Right kidney (tissue), 1 donor: ENCODE measurements at regions not wholly inside any gene's neighbourhood (a gene's known extent, or its start where the extent isn't known, plus 50 kb on each side); places are given as distances from the start of the nearest gene placed in this dataset.

Experiments used
- DNase-seq: peaks from one replicate; pipeline ENCODE4 v3.0.0-alpha.2; 2016

DNA sequence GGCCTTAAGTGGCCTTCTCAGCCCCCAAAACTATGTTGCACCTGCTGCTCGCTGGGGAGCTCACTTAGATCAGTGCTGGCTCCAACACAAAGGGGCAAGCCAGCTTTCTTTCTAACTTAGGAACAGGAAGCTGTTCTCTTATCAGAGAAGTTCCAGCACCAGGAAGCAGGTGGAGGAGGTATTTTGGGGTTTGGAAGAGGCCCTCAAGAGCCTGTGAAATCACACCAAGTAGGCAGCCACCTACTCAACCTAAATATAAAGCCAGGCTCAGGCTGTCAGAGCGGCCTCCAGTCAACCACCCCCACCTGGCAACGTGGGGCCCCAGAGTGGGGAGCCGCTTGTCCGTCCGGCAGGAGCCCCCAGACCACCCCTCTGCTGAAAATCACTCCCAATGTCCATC lies 152.8 kb downstream of the OLFM1 start:
- DNase-seq = no peak

DNA sequence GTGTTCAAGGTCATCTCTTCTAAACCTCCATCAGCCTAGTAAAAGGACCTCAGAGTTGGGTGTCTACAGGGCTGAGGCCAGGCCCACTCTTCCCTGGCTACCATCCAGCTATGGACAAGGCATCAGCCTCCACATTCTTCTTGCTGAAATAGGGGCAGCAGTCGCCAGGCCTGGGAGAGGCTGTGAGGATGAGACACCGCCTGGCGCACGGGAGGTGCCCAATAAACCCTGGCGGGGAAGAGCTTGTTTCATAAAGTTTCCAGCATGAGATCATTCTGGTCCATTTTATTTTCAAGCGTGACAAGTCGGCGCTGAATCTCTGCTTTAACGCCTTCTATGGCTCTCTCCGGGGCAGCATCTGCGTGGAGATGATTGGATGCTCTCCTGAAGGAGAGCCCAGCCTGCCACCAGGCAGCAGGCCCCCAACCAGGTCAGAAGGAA lies 153.4 kb downstream of the OLFM1 start:
- DNase-seq = no peak

GRCh38 chr9:135241381-135242048 lies 154.0 kb downstream of the OLFM1 start:
- no peak for DNase-seq

DNA sequence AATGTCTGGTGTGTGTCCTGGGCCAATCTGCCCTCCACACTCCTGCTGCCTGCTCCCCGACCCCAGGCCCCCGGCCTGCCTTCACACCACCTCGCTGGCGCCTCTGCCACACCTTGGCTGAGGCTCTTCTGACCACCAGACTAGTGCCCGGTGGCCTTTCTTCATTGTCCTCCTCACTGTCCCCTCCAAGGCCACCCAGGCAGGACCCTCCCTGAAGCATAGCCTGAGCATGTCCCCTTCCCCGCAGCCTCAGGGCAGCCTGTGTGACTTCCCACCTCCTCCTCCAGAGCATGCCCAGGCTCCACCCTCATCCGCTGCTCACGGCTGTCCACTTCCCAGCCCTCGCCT lies 154.6 kb downstream of the OLFM1 start:
- DNase-seq = no peak

GRCh38 chr9:135242406-135242805 lies 154.9 kb downstream of the OLFM1 start:
- DNase-seq = no peak

- DNase-seq = no peak
Observed at GRCh38 chr9:135243201-135244190, 156.0 kb downstream of the OLFM1 start.

GRCh38 chr9:135244271-135245221 lies 157.1 kb downstream of the OLFM1 start:
- DNase-seq = no peak

- DNase-seq = no peak
Observed at GRCh38 chr9:135245482-135246247, 158.2 kb downstream of the OLFM1 start.

DNA sequence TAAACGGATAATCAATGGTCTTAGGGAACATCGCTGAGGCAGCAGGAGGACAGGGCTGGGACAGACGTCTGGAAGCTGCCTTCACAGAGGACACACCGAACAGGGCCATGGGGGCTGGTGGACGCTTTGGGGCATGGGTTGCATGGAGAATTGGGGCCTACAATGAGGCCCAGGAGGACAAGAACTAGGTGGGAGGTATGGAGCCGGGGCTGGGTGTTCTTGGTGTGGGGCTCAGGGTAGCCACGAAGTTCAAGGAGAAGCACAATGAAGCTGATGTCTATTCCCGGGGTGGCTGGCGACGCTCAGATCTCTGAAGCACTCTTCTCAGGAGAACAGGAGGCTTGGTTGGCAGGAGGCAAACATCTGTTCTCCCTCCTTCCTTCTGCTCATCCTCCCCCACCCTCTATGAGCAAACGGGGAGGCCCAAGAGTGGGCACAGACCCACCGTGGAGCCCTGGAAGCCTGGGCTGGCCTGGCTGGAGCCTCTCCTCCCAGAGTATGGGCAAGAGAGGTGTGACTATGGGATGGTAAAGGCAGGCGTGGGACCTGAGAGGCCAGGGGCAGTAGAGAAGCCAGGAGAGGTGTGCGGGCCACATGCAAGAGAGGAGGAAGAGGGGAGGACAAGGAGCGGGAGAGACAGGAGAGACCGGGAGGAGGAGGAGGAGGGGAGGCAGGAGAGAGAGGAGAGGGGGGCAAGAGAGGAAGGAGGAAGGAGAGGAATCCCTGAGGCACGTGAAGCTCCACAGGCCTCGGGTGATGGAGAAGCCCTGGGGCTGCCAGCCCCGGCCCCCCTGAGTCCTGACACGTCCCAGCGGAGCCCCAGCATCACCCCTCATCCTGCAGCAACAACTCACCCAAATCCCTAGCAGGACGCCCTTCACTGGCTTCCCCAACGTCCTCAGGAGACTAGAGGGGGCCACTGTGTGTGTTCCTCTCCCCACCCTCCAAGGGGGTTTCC lies 159.1 kb downstream of the OLFM1 start:
- no peak for DNase-seq

DNA sequence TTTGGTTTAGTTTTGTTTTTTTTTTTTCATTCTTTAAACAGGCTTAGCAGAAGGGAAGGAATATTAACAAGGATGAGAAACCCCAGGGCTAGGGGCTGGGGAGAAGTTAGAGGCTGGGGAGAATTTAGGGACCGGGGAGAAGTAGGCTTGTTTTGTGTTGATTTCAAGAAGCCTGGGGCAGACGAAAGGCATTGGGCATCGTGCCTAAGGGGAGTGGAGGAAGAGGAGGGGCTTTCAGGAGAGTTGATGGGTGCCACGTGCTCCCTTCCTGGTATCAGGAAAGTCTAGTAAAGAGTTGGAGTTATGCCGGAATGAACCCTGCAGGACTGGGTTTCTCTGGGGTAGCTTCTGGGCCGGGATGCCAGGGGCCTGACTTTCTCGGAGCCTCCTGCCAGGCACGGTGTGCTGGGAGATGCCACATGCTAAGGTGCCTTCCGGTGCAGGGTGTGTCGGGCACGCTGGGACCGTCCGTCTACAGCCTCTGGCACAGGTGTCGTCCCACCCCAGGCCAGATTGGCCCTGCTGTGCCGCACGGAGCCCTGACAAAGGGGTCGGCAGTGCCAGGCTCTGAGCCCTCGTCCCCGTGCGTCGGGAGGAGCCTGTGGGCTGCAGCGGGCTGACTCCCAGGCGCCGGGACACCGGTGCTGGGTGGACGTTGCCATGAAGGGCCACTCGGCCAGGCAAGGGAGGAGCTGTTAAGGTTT lies 159.9 kb downstream of the OLFM1 start:
- DNase-seq = no peak

- DNase-seq = no peak
Observed at GRCh38 chr9:135248111-135248510, 160.6 kb downstream of the OLFM1 start.

GRCh38 chr9:135248721-135249120 lies 161.3 kb downstream of the OLFM1 start:
- no peak for DNase-seq

- no peak for DNase-seq
Observed at GRCh38 chr9:135249191-135249590, 161.7 kb downstream of the OLFM1 start.

GRCh38 chr9:135249711-135250110 lies 162.2 kb downstream of the OLFM1 start:
- DNase-seq = no peak

DNA sequence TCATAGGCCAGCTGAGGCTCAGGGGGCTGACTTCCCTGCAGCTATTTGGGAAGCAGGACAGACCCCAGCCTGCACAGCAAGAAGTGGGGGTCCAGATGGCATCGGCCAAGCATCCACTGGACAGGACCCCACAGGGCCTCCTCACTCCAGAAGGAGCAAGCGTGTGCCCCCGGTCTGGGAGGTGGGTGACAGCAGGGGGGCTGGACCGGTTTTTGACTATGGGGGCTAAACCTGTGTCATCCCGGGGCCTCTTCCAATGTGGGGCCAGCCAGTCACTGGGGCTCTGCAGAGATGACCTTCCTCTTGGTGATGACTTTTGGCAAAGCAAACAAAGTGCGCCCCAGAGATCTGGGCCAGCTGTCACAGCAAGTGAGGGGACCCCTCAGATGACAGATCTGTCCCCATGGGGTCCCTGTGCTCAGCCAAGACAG lies 163.9 kb downstream of the OLFM1 start:
- DNase-seq = no peak

DNA sequence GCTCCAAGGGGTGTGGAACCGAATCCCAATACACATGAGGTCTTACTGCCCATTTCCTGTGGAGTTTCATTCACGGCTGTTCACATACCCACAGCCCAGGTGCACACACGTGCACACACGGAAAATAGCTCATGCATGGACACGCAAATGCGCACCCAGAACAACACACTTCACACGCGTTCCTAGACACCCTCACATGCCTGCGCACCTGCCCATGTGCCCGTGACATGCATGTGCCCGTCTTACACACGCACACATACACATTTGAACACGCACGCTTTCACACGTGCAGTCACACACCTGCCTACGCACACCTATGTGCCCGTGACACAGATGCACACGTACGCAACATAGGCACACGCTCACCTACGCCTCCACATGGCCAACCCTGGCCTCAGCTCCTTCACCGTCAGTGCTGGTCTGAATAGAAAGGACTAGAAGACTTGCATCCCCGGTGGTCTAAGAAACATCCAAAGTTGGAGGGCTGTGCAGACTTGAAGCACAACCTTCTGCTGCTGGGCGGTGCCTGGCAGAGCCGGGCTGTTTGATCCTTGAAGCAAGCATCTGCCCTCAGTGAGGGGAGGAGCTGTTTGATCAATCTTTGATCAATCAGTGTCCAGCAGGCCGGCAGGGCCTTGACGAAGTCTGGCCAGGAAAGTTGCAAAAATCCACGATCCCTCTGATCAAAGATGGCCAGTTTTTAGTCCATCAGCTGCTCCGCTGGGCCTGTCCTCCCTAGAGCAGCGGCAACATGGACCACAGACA lies 164.7 kb downstream of the OLFM1 start:
- DNase-seq = no peak

DNA sequence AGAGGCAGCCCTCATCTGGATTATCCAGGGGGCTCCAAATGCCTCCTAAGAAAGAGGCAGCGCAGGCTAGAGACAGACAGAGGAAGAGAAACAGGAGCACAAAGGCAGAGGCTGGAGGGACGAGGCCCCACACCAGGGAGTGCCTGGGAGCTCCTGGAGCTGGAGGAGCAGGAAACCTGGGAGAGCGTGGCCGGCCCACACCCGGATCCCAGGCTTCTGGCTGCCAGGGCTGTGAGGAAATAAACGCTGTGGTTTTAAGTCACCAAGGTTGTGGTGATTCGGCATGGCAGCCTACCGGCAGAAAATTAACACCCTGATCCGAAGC lies 165.5 kb downstream of the OLFM1 start:
- no peak for DNase-seq

DNA sequence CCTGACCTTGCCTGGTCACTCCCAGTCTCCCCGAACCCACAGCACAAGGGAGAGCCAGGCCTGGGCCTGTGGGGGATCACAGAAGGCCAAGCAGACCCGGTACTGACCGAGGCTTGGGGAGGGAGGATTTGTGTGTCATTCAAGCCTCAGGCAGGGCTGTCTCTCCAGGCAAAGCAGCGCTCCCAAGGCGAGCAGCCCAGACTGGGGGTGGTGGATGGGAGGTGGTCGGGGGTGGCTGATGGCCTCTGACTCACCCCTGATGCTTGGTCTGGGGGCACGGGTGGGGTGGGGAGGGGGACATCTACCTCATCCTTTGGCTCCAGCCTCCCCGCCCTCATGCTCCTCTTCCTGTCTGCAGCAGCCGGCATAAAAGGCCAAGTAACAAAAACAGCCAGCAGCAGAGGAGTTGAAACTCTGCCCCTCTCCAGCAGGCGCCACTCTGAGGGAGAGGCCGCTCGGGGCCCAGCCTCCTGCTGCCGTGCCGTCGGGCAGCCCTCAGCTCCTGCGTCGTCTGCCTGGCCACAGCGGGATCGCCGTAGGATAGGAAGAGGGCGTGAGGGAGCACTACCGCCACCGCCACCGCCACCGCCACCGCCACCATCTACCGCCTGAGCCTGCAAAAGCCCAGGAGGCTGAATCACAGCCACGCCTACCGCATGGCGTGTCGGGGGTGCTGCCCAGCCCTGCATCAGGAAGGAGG lies 166.0 kb downstream of the OLFM1 start:
- no peak for DNase-seq
